ENCODE measurements at regions not wholly inside any gene's neighbourhood (a gene's known extent, or its start where the extent isn't known, plus 50 kb on each side); places are given as distances from the start of the nearest gene placed in this dataset.

- TF ChIP-seq CTCF (conservative IDR thresholded peaks at IDR 0.05; ENCODE audit: low read length) (no peak), EZH2phosphoT487 (IDR thresholded peaks at IDR 0.05; ENCODE audit: borderline replicate concordance, low read depth, low read length) (no peak)
These were observed 137.4 kb upstream of the SATB1 start for GRCh38 chr3:18562364-18563154.

Data from OCI-LY7 (cell line).